Calu3 (cell line): ENCODE measurements at regions not wholly inside any gene's neighbourhood (a gene's known extent, or its start where the extent isn't known, plus 50 kb on each side); places are given as distances from the start of the nearest gene placed in this dataset.

ENCODE experiments used
- BruUV-seq: library from RNA; stranded (reverse); fragments of 400-500 nt; replicated peaks from 2 replicates; lab custom pipeline; 2021; lab: Mats Ljungman, UMichigan
- CTCF ChIA-PET: fragments of 300-600 bp; sonication (Branson Sonifier 250); formaldehyde crosslinking; loops from one replicate; lab custom pipeline; 2022; ENCODE audit warnings: antibody characterized with exemption; lab: Charles Lee
- DNase-seq: peaks from one replicate; pipeline ENCODE4 v3.0.0; 2022
- H3K27ac Mint-ChIP-seq: one replicate; pipeline ENCODE4 v1.8.0; 2022; ENCODE audit warnings: mixed read lengths; ENCODE audit not compliant: unreplicated experiment
- H3K27me3 Mint-ChIP-seq: one replicate; pipeline ENCODE4 v1.8.0; 2022; ENCODE audit warnings: mixed read lengths; ENCODE audit not compliant: unreplicated experiment
- H3K36me3 Mint-ChIP-seq: one replicate; pipeline ENCODE4 v1.8.0; 2022; ENCODE audit warnings: mild to moderate bottlenecking, moderate library complexity, mixed read lengths; ENCODE audit not compliant: insufficient read depth, unreplicated experiment
- H3K4me1 Mint-ChIP-seq: one replicate; pipeline ENCODE4 v1.8.0; 2022; ENCODE audit warnings: mild to moderate bottlenecking, low read depth, mixed read lengths; ENCODE audit not compliant: unreplicated experiment
- H3K4me3 Mint-ChIP-seq: one replicate; pipeline ENCODE4 v1.8.0; 2022; ENCODE audit warnings: mild to moderate bottlenecking, low read depth, moderate library complexity, mixed read lengths; ENCODE audit not compliant: unreplicated experiment
- H3K9me3 Mint-ChIP-seq: one replicate; pipeline ENCODE4 v1.8.0; 2022; ENCODE audit warnings: low read depth, mixed read lengths; ENCODE audit not compliant: unreplicated experiment
- intact Hi-C: fragments of 100-400 bp; cut with micrococcal nuclease; formaldehyde crosslinking; loops from one replicate; pipeline ENCODE4 v1.10.0; 2022; ENCODE audit not compliant: unreplicated experiment
- TF ChIP-seq, protein P1 (sequence below): fragments of 200-600 bp; IDR thresholded peaks from one replicate; pipeline ENCODE4 v1.8.0; 2022; ENCODE audit warnings: antibody characterized with exemption; ENCODE audit not compliant: unreplicated experiment

DNA sequence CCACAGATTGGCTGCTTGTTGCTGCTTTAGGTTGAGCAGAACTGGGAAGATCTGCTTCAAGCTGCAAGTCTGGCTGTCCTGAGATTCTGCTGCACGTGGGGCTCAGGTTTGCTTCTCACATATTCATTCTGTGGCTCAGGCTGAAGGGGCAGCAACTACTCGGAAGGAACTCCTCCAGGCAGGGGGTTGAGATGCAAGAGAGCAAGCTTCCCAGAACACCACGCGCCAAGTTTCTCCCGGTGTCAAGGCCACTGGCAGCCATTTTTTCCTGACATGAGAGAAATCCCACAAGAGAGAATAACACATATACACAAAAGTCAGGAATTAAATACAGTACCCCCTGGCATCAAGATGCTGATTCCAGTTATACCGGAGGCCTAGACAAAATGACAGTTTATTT lies 887.6 kb upstream of the SLC10A2 start:
- Mint-ChIP-seq H3K4me3 (no peak overlapping the region), H3K27me3 (no peaks in the 10 kb centered on the region), H3K4me1 (peaks cover 16% of the 10 kb centered on the region), H3K27ac (peak overlapping the region; percentile 35), H3K9me3 (no peaks in the 10 kb centered on the region), H3K36me3 (no peaks in the 10 kb centered on the region)
- no peak for DNase-seq
- BruUV-seq, result no TSS peak
- CTCF ChIA-PET, result no interaction called here
- TF ChIP-seq, protein P1, sequence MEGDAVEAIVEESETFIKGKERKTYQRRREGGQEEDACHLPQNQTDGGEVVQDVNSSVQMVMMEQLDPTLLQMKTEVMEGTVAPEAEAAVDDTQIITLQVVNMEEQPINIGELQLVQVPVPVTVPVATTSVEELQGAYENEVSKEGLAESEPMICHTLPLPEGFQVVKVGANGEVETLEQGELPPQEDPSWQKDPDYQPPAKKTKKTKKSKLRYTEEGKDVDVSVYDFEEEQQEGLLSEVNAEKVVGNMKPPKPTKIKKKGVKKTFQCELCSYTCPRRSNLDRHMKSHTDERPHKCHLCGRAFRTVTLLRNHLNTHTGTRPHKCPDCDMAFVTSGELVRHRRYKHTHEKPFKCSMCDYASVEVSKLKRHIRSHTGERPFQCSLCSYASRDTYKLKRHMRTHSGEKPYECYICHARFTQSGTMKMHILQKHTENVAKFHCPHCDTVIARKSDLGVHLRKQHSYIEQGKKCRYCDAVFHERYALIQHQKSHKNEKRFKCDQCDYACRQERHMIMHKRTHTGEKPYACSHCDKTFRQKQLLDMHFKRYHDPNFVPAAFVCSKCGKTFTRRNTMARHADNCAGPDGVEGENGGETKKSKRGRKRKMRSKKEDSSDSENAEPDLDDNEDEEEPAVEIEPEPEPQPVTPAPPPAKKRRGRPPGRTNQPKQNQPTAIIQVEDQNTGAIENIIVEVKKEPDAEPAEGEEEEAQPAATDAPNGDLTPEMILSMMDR, result no peak
- intact Hi-C loops, result no loop called here

DNA sequence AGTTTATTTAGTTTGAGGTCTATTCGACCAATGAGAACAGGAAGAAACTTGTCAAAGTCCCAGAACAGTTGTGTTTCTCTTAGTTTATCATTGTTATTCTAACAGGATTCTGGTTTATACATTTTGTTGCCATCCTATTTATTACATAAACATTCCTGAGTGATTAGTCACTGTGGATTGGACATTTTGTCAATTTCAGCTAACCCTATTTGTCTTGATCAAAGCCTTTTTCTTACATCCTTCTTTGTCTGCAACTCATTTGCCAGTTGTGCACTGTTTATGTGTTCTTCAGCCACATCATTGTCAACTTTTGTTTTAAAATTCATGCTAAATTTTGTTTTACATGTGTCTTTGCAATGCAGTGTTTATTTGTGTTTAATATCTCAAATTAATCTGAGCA lies 886.0 kb upstream of the SLC10A2 start:
- Mint-ChIP-seq H3K4me1 (peaks cover 16% of the 10 kb centered on the region), H3K36me3 (no peaks in the 10 kb centered on the region), H3K4me3 (no peak overlapping the region), H3K27ac (no peak overlapping the region), H3K27me3 (no peaks in the 10 kb centered on the region), H3K9me3 (no peaks in the 10 kb centered on the region)
- no peak for DNase-seq
- intact Hi-C loops, result no loop called here
- no TSS peak for BruUV-seq
- TF ChIP-seq, protein P1, result no peak
- CTCF ChIA-PET, result interaction anchor here (0.6 kb wide), 1 partner anchor 807 kb away, joined by 4 read pairs; no protein-coding TSS in a partner anchor

GRCh38 chr13:103948426-103948825 lies 882.2 kb upstream of the SLC10A2 start:
- Mint-ChIP-seq H3K4me3 (no peak overlapping the region), H3K27me3 (no peaks in the 10 kb centered on the region), H3K4me1 (peaks cover 12% of the 10 kb centered on the region), H3K27ac (no peak overlapping the region), H3K36me3 (no peaks in the 10 kb centered on the region), H3K9me3 (no peaks in the 10 kb centered on the region)
- no peak for DNase-seq
- TF ChIP-seq, protein P1, result no peak
- BruUV-seq, result no TSS peak
- CTCF ChIA-PET, result no interaction called here
- intact Hi-C loops, result no loop called here

DNA sequence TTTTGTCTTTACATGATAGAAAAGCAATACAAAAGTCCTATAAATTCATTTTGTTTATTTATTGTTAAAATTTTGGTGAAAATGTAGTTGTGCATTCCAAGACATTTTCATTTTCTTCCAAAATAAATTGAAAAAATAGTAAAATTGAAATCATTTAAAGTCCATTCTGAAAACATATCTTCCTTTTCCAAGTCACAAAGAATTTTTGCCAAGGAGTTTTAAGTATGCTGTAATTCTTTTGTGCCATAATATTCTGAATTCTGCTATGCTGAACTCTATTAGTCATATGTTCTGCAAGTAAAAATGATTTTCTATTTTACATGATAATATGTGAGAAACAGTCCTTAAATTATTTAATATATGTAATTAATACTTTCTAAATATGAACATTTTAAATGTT lies 879.6 kb upstream of the SLC10A2 start:
- no TSS peak for BruUV-seq
- H3K27me3 Mint-ChIP-seq, result no peaks in the 10 kb centered on the region

More for the DNA sequence above, 879.6 kb upstream of the SLC10A2 start:
- intact Hi-C loops, result no loop called here
- Mint-ChIP-seq H3K27ac (no peak overlapping the region), H3K4me3 (no peak overlapping the region), H3K4me1 (peaks cover 6% of the 10 kb centered on the region), H3K36me3 (no peaks in the 10 kb centered on the region), H3K9me3 (no peaks in the 10 kb centered on the region)
- DNase-seq, result no peak
- CTCF ChIA-PET, result no interaction called here
- TF ChIP-seq, protein P1, result no peak
